A549 (cell line): ENCODE measurements at regions not wholly inside any gene's neighbourhood (a gene's known extent, or its start where the extent isn't known, plus 50 kb on each side); places are given as distances from the start of the nearest gene placed in this dataset.

Experiments
- ATAC-seq, 2 experiments: fragments of 200-7000 bp in 1 of 2; fragments of >200 bp in 1 of 2; cut with Nextera tagmentation in 1 of 2; cut with Tn5 transposase in 1 of 2; 3 replicates each; pipeline versions ENCODE4 v1.8.0 to v1.9.1; 2018 to 2020; ENCODE audit warnings: mild to moderate bottlenecking in 1 of 2, moderate library complexity in 1 of 2
- CTCF ChIA-PET: fragments of 300-600 bp; sonication (Branson Sonifier 250); formaldehyde crosslinking; extraction: SDS; loops from one replicate; lab custom pipeline; 2021; ENCODE audit warnings: antibody characterized with exemption, inconsistent platforms; lab: Yijun Ruan, JAX
- POLR2A ChIA-PET: fragments of 350-600 bp; formaldehyde crosslinking; extraction: SDS; loops from one replicate; lab custom pipeline; 2021; ENCODE audit warnings: antibody characterized with exemption, inconsistent platforms; lab: Yijun Ruan, JAX
- DNase-seq, 2 experiments: peaks; one replicate each; pipeline versions ENCODE4 v3.0.0 to v3.0.0-alpha.2; 2011 to 2016; ENCODE audit warnings: low read depth in 1 of 2, low spot score in 1 of 2
- FAIRE-seq: peaks from 2 replicates; lab custom pipeline; 2011; peaks lifted over from hg19 to GRCh38; lab: Jason Lieb, UNC
- H3K27ac ChIP-seq, 2 experiments: fragments of >200 bp; sonication (Bioruptor Twin); formaldehyde crosslinking; 3 replicates each; pipeline ENCODE4 v1.5.1; 2016 to 2017
- H3K4me1 ChIP-seq: fragments of >200 bp; sonication (Bioruptor Twin); formaldehyde crosslinking; 3 replicates; pipeline ENCODE4 v1.6.1; 2016
- H3K4me2 ChIP-seq: fragments of >200 bp; sonication (Bioruptor Twin); formaldehyde crosslinking; 3 replicates; pipeline ENCODE4 v1.6.1; 2016
- H3K4me3 ChIP-seq: fragments of >200 bp; sonication (Bioruptor Twin); formaldehyde crosslinking; 3 replicates; pipeline ENCODE4 v1.5.1; 2016
- H3K9me3 ChIP-seq: fragments of >200 bp; sonication (Bioruptor Twin); formaldehyde crosslinking; 3 replicates; pipeline ENCODE4 v1.6.1; 2016
- ATOH8 ChIP-seq: fragments of 250-450 bp; sonication (Bioruptor Pico); IDR thresholded peaks from 2 replicates; pipeline ENCODE4 v1.5.0; 2020; ENCODE audit warnings: low read depth, mild to moderate bottlenecking, moderate library complexity
- CHD2 ChIP-seq: fragments of 150-350 bp; IDR thresholded peaks from 2 replicates; pipeline ENCODE4 v1.6.1; 2014; ENCODE audit warnings: low read length; ENCODE audit not compliant: partially characterized antibody
- EHMT2 ChIP-seq: fragments of 200-600 bp; sonication (generic); IDR thresholded peaks from 2 replicates; pipeline ENCODE4 v1.6.1; 2016; ENCODE audit warnings: antibody characterized with exemption, low read depth, mild to moderate bottlenecking, moderate library complexity
- FOSL2 ChIP-seq, 2 experiments: fragments of 450-650 bp in 1 of 2; fragments of >200 bp in 1 of 2; sonication (Bioruptor Twin) in 1 of 2; formaldehyde crosslinking; IDR thresholded peaks; 2 replicates each; pipeline versions ENCODE4 v1.5.0 to v1.6.1; 2016 to 2020; ENCODE audit warnings: mild to moderate bottlenecking in 1 of 2, moderate library complexity in 1 of 2
- FOXS1 ChIP-seq: fragments of 250-450 bp; sonication (Bioruptor Pico); IDR thresholded peaks from 2 replicates; pipeline ENCODE4 v1.5.0; 2020; ENCODE audit warnings: mild to moderate bottlenecking, moderate library complexity
- GATA3 ChIP-seq: IDR thresholded peaks from 2 replicates; pipeline ENCODE4 v1.6.1; 2012; ENCODE audit warnings: borderline replicate concordance
- HEYL ChIP-seq: fragments of 250-450 bp; sonication (Bioruptor Pico); IDR thresholded peaks from 2 replicates; pipeline ENCODE4 v1.8.0; 2021; ENCODE audit warnings: mild to moderate bottlenecking, moderate library complexity
- MAZ ChIP-seq: fragments of 150-350 bp; IDR thresholded peaks from 2 replicates; pipeline ENCODE4 v1.6.1; 2014; ENCODE audit warnings: antibody characterized with exemption, low read depth, low read length, borderline replicate concordance
- POLR2AphosphoS2 ChIP-seq: conservative IDR thresholded peaks from 2 replicates; pipeline ENCODE4 v1.6.1; 2012; ENCODE audit warnings: low read length, improper control_type of control experiment, inconsistent platforms
- RAD21 ChIP-seq, 2 experiments: fragments of >200 bp in 1 of 2; sonication (Bioruptor Twin) in 1 of 2; formaldehyde crosslinking in 1 of 2; IDR thresholded peaks in 1 of 2; conservative IDR thresholded peaks in 1 of 2; 2 replicates in 1 of 2; 3 replicates in 1 of 2; pipeline ENCODE4 v1.6.1; 2012 to 2018; ENCODE audit warnings: inconsistent platforms in 1 of 2
- RCOR1 ChIP-seq: fragments of 150-350 bp; IDR thresholded peaks from 2 replicates; pipeline ENCODE4 v1.6.1; 2014; ENCODE audit warnings: antibody characterized with exemption, low read length, low read depth
- RNF2 ChIP-seq: fragments of 200-600 bp; sonication (generic); IDR thresholded peaks from 2 replicates; pipeline ENCODE4 v1.6.1; 2016; ENCODE audit warnings: low read depth, mild to moderate bottlenecking, antibody characterized with exemption, moderate library complexity, borderline replicate concordance
- TP53 ChIP-seq: fragments of 250-450 bp; sonication (Bioruptor Pico); IDR thresholded peaks from 2 replicates; pipeline ENCODE4 v1.5.0; 2021; ENCODE audit warnings: mild to moderate bottlenecking, moderate library complexity
- USF2 ChIP-seq: fragments of 450-650 bp; IDR thresholded peaks from 2 replicates; pipeline ENCODE4 v1.6.1; 2014; ENCODE audit warnings: antibody characterized with exemption
- ZC3H11A ChIP-seq: fragments of 450-650 bp; IDR thresholded peaks from 2 replicates; pipeline ENCODE4 v1.6.1; 2014; ENCODE audit warnings: antibody characterized with exemption, mild to moderate bottlenecking
- WGBS: methylation state at CpG from one replicate; pipeline ENCODE4 v1.1.6; 2017; ENCODE audit errors: missing lambda C conversion rate; 5-methylcytosine and 5-hydroxymethylcytosine counted together
- TF ChIP-seq, protein P1 (sequence below): IDR thresholded peaks from 2 replicates; pipeline ENCODE4 v1.6.1; 2012

GRCh38 chr6:14635195-14635594 lies 517.6 kb downstream of the CD83 start:
- ChIA-PET POLR2A (no interaction called here), CTCF (no interaction called here)
- no peak for TF ChIP-seq HEYL (CRISPR knock-in tag)
- no peak for TF ChIP-seq ATOH8 (CRISPR knock-in tag)
- TF ChIP-seq POLR2AphosphoS2: no peak
- TF ChIP-seq FOSL2 (IDR thresholded peaks at IDR 0.05): no peak
- no peak for TF ChIP-seq FOSL2 (CRISPR knock-in tag; IDR thresholded peaks at IDR 0.05)
- TF ChIP-seq RNF2: no peak
- no peak for TF ChIP-seq TP53 (CRISPR knock-in tag)
- TF ChIP-seq RCOR1: no peak
- no peak for TF ChIP-seq FOXS1 (CRISPR knock-in tag)
- DNase-seq (no peak), FAIRE-seq (no peak), ATAC-seq (no peak)
- no peaks in the 10 kb centered on the region for H3K4me1 ChIP-seq
- no peak overlapping the region for H3K4me2 ChIP-seq
- no peak overlapping the region for H3K4me3 ChIP-seq
- 10% methylated on average over 1 of the region's 1 CpG for WGBS
- no peaks in the 10 kb centered on the region for H3K9me3 ChIP-seq
- H3K27ac ChIP-seq: no peak overlapping the region

- ATAC-seq: no peak
- WGBS: 58% methylated on average over 6 of the region's 6 CpGs
- Histone ChIP-seq H3K4me2 (no peak overlapping the region), H3K9me3 (no peaks in the 10 kb centered on the region), H3K27ac (no peak overlapping the region), H3K4me1 (no peaks in the 10 kb centered on the region), H3K4me3 (no peak overlapping the region)
- no peak for TF ChIP-seq RCOR1
- no peak for TF ChIP-seq CHD2
- TF ChIP-seq, protein P1, sequence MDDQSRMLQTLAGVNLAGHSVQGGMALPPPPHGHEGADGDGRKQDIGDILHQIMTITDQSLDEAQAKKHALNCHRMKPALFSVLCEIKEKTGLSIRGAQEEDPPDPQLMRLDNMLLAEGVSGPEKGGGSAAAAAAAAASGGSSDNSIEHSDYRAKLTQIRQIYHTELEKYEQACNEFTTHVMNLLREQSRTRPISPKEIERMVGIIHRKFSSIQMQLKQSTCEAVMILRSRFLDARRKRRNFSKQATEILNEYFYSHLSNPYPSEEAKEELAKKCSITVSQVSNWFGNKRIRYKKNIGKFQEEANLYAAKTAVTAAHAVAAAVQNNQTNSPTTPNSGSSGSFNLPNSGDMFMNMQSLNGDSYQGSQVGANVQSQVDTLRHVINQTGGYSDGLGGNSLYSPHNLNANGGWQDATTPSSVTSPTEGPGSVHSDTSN: no peak
- TF ChIP-seq USF2: no peak
- POLR2A ChIA-PET: no interaction called here
- no peak for FAIRE-seq
- no peak for DNase-seq
- CTCF ChIA-PET: interaction anchor here (0.5 to 1.3 kb wide), 2 partner anchors 11 to 14 kb away, joined by 3 read pairs; no protein-coding TSS in a partner anchor
These were observed 518.5 kb downstream of the CD83 start for GRCh38 chr6:14635934-14636591.

GRCh38 chr6:14638435-14638905 lies 520.9 kb downstream of the CD83 start:
- Histone ChIP-seq H3K4me1 (no peaks in the 10 kb centered on the region), H3K9me3 (no peaks in the 10 kb centered on the region), H3K4me2 (no peak overlapping the region), H3K4me3 (no peak overlapping the region), H3K27ac (no peak overlapping the region)
- TF ChIP-seq RAD21 (conservative IDR thresholded peaks at IDR 0.05 in 1 of 2, IDR thresholded peaks at IDR 0.05 in 1 of 2): no peak
- TF ChIP-seq GATA3: no peak
- no peak for TF ChIP-seq FOXS1 (CRISPR knock-in tag)
- no peak for TF ChIP-seq EHMT2
- TF ChIP-seq POLR2AphosphoS2: no peak
- no peak for TF ChIP-seq RCOR1
- no peak for TF ChIP-seq RNF2
- TF ChIP-seq ATOH8 (CRISPR knock-in tag): no peak
- TF ChIP-seq MAZ: no peak
- TF ChIP-seq FOSL2 (IDR thresholded peaks at IDR 0.05): no peak
- TF ChIP-seq FOSL2 (CRISPR knock-in tag; IDR thresholded peaks at IDR 0.05): no peak
- TF ChIP-seq ZC3H11A: no peak
- FAIRE-seq (no peak), DNase-seq (no peak), ATAC-seq (no peak)
- POLR2A ChIA-PET: no interaction called here
- CTCF ChIA-PET: no interaction called here
- WGBS: 86% methylated on average over 4 of the region's 4 CpGs
